Chondrocyte (in vitro differentiated cells): ENCODE measurements at regions not wholly inside any gene's neighbourhood (a gene's known extent, or its start where the extent isn't known, plus 50 kb on each side); places are given as distances from the start of the nearest gene placed in this dataset.

Source experiments
- DNase-seq: peaks from one replicate; pipeline ENCODE4 v3.0.0; 2021; ENCODE audit warnings: mixed read lengths, low spot score
- H3K27ac Mint-ChIP-seq: one replicate; pipeline ENCODE4 v1.8.0; 2021; ENCODE audit warnings: mild to moderate bottlenecking, moderate library complexity, mixed read lengths; ENCODE audit not compliant: unreplicated experiment
- H3K27me3 Mint-ChIP-seq: 2 replicates; pipeline ENCODE4 v1.8.0; 2021; ENCODE audit warnings: low read depth, mixed read lengths
- H3K36me3 Mint-ChIP-seq: 2 replicates; pipeline ENCODE4 v1.8.0; 2021; ENCODE audit warnings: low read depth, mixed read lengths
- H3K4me1 Mint-ChIP-seq: 2 replicates; pipeline ENCODE4 v1.8.0; 2021; ENCODE audit warnings: low read depth, mild to moderate bottlenecking, mixed read lengths
- H3K4me3 Mint-ChIP-seq: one replicate; pipeline ENCODE4 v1.8.0; 2021; ENCODE audit warnings: mild to moderate bottlenecking, moderate library complexity, mixed read lengths; ENCODE audit not compliant: unreplicated experiment
- H3K9me3 Mint-ChIP-seq: 2 replicates; pipeline ENCODE4 v1.8.0; 2021; ENCODE audit warnings: low read depth, mixed read lengths
- TF ChIP-seq, protein P1 (sequence below): fragments of 200-600 bp; sonication (generic); IDR thresholded peaks from 2 replicates; pipeline ENCODE4 v1.5.0; 2021; ENCODE audit warnings: antibody characterized with exemption, mild to moderate bottlenecking, moderate library complexity

DNA sequence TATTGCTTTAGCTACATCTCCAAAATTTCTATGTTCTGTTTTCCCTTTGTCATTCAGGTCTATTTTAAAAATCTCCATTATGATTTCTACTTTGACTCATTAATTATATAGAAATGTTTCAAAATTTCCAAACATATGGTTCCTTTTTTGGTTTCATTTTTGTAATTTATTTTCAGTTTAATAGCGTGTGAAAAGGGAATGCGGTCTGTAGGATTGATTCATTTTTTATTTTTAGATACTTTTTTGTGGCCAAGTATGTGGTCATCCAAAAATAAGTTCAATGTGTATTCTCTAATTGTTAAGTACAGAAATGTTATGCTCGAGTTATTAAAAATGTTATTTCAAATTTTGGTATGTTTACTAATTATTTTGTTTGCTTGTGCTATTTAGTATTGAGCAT, 72.5 kb upstream of the ANKRD1 start:
- Mint-ChIP-seq H3K4me3 (no peak overlapping the region), H3K27me3 (no peaks in the 10 kb centered on the region), H3K4me1 (peaks cover 20% of the 10 kb centered on the region), H3K9me3 (peaks cover 4% of the 10 kb centered on the region), H3K27ac (peak overlapping the region; percentile 83), H3K36me3 (no peaks in the 10 kb centered on the region)
- no peak for DNase-seq
- TF ChIP-seq, protein P1, sequence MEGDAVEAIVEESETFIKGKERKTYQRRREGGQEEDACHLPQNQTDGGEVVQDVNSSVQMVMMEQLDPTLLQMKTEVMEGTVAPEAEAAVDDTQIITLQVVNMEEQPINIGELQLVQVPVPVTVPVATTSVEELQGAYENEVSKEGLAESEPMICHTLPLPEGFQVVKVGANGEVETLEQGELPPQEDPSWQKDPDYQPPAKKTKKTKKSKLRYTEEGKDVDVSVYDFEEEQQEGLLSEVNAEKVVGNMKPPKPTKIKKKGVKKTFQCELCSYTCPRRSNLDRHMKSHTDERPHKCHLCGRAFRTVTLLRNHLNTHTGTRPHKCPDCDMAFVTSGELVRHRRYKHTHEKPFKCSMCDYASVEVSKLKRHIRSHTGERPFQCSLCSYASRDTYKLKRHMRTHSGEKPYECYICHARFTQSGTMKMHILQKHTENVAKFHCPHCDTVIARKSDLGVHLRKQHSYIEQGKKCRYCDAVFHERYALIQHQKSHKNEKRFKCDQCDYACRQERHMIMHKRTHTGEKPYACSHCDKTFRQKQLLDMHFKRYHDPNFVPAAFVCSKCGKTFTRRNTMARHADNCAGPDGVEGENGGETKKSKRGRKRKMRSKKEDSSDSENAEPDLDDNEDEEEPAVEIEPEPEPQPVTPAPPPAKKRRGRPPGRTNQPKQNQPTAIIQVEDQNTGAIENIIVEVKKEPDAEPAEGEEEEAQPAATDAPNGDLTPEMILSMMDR = no peak

DNA sequence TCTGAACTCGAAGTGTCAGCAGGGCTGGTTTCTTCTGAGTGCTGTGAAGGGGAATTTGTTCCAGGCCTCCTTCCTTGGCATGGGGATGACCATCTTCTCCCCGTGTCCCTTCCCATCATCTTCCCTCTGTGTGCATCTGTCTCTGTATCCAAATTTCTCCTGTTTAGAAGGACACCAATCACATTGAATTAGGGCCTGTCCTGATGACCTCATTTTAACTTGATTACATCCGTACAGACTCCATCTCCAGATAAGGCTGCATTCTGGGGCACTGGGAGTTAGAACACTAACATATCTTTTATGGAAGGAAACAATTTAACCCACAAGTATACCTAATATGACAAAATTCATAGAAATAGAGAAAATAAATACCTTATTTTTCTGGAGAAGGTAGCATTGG, 76.8 kb upstream of the ANKRD1 start:
- TF ChIP-seq, protein P1 = no peak
- Mint-ChIP-seq H3K36me3 (no peaks in the 10 kb centered on the region), H3K27ac (no peak overlapping the region), H3K4me3 (no peak overlapping the region), H3K4me1 (peaks cover 20% of the 10 kb centered on the region), H3K9me3 (peaks cover 4% of the 10 kb centered on the region), H3K27me3 (no peaks in the 10 kb centered on the region)
- no peak for DNase-seq

DNA sequence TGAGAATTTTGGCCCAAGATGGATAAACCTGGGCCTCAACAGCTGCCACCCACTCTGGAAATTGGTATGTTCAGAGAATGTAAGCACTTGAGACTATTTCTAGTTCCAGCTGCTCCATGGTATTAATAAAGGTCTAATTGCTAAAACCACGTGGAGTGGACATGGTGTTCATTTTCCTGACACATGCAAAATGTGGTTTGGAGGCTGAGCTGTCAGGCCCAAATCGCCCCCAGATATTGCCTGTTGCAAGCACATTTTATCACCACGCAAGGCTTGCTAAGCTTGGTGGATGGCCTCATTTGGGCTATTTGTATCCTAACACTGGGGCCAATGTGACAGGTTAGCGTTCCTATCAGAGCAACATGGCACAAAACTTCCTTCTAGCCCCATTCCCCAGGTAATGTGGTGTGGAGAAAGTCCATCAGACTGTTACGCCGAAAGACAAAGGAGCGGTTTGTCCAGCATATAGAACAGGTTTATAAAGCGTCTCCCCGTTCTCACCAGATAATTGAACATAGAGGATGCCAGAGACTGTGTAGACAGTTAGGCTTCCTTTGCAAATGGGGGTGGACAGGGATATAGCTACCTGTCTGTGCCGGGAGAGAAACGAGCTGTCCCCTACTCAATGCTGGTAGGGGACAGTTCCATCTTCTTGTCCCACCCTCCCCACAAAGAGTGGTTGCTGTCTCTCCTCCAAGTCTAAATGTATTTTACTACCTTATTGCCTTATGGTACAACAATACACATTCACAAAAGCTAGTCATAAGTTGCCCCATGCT, 78.0 kb upstream of the ANKRD1 start:
- Mint-ChIP-seq H3K27ac (no peak overlapping the region), H3K36me3 (no peaks in the 10 kb centered on the region), H3K4me3 (no peak overlapping the region), H3K9me3 (peaks cover 4% of the 10 kb centered on the region), H3K4me1 (peaks cover 9% of the 10 kb centered on the region), H3K27me3 (no peaks in the 10 kb centered on the region)
- TF ChIP-seq, protein P1 = no peak
- no peak for DNase-seq

DNA sequence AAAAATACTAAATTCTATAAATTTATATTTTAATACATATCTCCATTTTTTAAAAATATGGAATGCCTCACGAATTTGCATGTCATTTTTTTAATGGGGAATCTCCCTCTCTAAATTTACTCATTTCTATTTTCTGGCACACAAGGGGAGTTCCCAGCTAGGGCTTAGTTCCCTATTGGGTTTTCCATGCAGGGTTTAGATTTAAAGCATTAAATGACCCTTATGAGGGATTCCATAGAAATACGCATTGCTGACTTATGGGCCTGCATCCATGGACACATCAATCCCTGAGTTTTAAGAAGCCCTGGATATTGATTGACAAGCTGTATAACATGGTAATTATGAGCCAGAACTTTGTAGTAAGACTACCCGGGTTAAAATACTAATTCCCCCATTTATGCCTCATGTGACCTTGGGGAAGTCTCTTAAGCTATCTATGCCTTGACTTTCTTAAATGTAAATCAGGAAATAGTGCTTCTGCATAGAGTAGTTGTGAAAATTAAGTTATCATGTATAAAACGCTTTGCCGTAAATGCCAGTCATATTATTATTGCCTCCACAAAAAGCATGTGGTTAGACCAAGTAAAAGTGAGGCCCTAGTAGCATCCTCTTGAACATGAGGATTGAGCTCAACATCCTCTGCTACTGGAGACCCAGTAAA, 78.8 kb upstream of the ANKRD1 start:
- Mint-ChIP-seq H3K4me3 (no peak overlapping the region), H3K4me1 (peaks cover 1% of the 10 kb centered on the region), H3K27ac (no peak overlapping the region), H3K27me3 (no peaks in the 10 kb centered on the region), H3K36me3 (no peaks in the 10 kb centered on the region), H3K9me3 (peaks cover 4% of the 10 kb centered on the region)
- TF ChIP-seq, protein P1 = no peak
- DNase-seq = no peak

DNA sequence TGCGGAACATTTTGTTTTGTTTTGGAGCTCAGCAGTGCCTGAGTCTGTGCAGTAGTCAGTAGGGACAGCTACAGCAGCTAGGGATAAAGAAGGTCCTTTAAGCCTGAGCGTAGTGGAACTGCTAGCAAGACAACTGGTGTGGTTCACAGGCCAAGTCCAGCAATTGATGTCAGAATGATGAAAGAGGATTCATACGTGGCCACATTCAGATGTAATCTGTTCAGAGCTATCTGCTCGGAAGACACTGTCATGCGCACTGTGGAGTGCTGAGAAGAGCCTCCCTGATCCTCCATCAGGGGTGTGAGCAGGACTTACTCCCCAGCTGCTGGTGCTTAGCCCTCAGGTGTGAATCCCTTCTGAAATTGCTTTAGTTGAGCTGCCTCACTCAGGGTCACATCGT, 79.6 kb upstream of the ANKRD1 start:
- Mint-ChIP-seq H3K4me1 (peaks cover 5% of the 10 kb centered on the region), H3K9me3 (peaks cover 4% of the 10 kb centered on the region), H3K4me3 (no peak overlapping the region), H3K36me3 (no peaks in the 10 kb centered on the region), H3K27ac (no peak overlapping the region), H3K27me3 (no peaks in the 10 kb centered on the region)
- TF ChIP-seq, protein P1 = no peak
- no peak for DNase-seq
